VCaP (cell line): ENCODE measurements at regions not wholly inside any gene's neighbourhood (a gene's known extent, or its start where the extent isn't known, plus 50 kb on each side); places are given as distances from the start of the nearest gene placed in this dataset.

Experiments
- H3K27ac ChIP-seq: fragments of 450-650 bp; 2 replicates; pipeline ENCODE4 v1.5.1; 2017
- TF ChIP-seq, protein P1 (sequence below): fragments of 450-650 bp; conservative IDR thresholded peaks from 2 replicates; pipeline ENCODE4 v1.5.1; 2017; ENCODE audit warnings: mild to moderate bottlenecking, moderate library complexity

DNA sequence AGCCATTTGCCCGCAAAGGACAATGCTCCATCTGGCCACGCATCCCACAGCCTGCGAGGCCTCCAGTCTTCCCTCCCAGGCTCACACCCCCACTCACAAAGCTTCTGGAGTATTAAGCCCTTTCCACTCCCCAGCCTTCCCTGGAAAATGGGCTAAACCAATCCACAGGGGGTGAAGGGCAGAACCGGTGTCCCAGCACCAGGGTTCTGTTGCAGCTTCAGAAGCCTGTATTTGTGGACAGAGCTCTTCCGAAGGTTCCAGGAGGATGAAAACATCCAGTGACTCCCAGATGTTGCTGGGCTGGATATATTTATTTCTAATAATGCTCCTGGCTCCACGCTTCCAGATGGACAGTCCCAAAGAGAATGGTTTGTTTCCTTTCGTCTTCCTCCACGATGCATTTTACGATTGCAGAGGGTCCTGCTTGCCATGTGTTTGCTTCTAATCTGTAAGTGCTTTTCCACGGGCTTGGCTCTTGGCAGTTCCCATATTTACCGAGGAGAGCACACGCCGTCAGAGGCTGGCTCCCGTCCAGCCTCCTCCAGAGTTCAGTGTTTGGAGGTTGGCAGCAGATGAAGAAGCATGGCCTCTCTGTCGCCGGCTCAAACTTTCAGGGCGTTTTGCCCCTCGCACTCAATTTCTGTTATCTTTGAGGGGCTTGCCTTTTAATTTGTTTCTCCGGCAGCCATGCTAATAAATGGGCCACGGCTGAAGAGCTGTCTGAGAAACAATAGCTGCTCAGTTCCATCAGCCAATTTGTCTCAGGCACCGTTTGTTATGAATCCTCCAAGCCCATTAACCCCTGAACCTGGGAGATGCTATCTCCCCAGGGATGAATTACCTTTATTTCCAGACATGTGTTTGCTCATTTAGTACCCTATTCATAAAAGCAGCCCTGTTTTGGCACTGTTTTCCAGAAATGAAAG lies 367.9 kb upstream of the PROK2 start:
- TF ChIP-seq, protein P1, sequence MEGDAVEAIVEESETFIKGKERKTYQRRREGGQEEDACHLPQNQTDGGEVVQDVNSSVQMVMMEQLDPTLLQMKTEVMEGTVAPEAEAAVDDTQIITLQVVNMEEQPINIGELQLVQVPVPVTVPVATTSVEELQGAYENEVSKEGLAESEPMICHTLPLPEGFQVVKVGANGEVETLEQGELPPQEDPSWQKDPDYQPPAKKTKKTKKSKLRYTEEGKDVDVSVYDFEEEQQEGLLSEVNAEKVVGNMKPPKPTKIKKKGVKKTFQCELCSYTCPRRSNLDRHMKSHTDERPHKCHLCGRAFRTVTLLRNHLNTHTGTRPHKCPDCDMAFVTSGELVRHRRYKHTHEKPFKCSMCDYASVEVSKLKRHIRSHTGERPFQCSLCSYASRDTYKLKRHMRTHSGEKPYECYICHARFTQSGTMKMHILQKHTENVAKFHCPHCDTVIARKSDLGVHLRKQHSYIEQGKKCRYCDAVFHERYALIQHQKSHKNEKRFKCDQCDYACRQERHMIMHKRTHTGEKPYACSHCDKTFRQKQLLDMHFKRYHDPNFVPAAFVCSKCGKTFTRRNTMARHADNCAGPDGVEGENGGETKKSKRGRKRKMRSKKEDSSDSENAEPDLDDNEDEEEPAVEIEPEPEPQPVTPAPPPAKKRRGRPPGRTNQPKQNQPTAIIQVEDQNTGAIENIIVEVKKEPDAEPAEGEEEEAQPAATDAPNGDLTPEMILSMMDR = no peak
- peak overlapping the region; percentile 98 for H3K27ac ChIP-seq

DNA sequence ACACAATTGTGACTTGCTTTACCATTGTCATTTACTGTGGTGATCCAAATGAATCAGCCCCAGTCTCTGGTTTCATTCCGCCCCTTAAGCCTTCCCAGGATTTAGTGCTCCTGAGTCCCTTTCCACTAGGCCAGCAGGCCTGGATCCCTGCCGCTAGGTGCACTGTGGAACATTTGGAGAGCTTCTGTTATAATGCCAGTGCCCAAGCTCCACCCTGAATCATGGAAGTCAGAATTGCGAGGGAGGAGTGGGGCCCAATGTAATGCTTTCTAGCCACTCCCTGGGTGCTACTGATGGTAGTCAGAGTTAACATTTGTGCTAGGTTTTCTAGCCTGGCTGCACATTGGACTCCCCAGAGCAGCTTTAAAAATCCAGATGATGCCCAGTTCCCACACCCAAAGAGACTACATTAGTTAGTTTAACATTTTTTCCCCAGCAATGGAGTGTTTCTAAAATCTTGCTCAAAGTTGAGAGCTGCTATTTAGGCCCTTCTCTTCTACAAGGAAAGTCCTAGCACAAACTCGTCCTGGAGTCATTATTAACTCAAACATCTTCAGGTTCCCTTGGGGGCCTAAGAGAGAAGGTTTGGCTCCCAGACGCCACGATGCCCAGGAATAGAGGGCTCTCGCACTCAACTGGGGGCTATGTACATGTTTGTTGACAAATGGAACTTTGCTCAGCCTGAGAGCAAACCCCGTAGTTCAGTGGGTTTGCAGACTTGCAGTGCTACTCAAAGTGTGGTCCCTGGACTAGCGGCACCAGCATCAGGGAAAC lies 366.7 kb upstream of the PROK2 start:
- peak overlapping the region; percentile 98 for H3K27ac ChIP-seq
- TF ChIP-seq, protein P1 = no peak

DNA sequence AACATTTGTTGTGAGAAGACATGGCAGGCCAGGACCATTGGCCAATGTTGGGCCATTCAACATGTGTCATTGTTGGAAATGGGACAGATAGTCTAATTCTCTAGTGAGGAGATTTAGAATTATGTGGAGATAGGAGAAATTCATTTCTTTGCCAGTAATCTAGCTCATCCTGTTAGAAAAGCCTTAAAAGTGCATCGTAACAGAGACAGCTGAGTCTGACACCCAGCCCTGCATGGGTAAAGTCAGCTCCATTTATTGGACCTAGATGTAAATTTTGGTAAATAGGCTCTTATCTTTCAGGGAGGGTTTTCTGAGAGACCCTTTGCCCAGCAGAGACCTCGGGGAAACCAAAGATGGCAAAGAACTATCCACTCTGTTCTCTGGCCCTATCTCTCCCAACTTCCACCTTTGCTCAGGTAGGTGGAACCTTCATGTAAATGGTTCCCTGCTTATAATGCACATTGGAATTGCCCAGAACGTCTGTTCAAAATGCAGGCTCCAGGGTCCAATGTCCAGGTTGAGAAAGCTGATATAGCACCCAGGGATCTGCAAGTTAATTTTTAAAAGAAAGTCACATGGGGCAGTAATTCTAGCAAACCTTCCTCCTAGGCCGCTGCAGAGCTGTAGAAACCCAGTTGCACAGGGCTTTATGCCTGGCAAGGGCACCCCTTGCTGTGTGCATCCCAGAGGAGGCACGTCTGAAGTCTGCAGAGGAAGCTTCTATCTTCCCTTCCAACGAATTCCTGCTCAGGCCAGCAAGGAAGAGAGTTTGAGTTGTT lies 365.9 kb upstream of the PROK2 start:
- TF ChIP-seq, protein P1 = no peak
- H3K27ac ChIP-seq = no peak overlapping the region

- H3K27ac ChIP-seq = no peak overlapping the region
- TF ChIP-seq, protein P1 = no peak
These were observed 364.8 kb upstream of the PROK2 start for GRCh38 chr3:72149645-72150300.

DNA sequence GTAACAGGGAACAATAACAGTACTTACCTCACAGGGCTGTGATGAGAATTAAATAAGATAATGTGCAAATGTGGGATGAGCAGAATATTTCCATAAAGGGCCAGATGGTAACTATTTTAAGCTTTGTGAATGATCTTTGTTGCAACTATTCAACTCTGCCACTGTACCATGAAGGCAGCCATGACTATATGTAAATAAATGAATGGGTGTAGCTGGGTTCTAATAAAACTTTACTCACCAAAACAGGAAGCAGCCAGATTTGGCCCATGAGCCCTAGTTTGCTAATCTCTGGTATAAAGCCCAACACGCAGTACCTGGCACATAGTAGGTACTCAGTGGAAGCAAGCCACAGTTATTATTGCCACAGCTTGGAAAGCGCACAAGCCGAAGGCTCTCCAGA lies 362.7 kb upstream of the PROK2 start:
- TF ChIP-seq, protein P1 = no peak
- no peak overlapping the region for H3K27ac ChIP-seq

- TF ChIP-seq, protein P1 = no peak
- no peak overlapping the region for H3K27ac ChIP-seq
These were observed 360.8 kb upstream of the PROK2 start for GRCh38 chr3:72145506-72146380.
